Central memory CD4-positive, alpha-beta T cell (primary cell): ENCODE measurements at regions not wholly inside any gene's neighbourhood (a gene's known extent, or its start where the extent isn't known, plus 50 kb on each side); places are given as distances from the start of the nearest gene placed in this dataset.
A peak's percentile ranks its signal among the peaks of the same experiment; 100 is the strongest.
"Not testable (repeated sequence)": the region's sequence is repeated elsewhere in the genome, so short reads cannot be mapped to it uniquely, and the experiment has no call there.

ENCODE experiments used
- DNase-seq: peaks from one replicate; pipeline ENCODE4 v3.0.0; 2022

GRCh38 chr7:27032839-27033238 lies 63.0 kb downstream of the HOXA1 start:
- DNase-seq: no peak

- DNase-seq: peak; percentile 2
These were observed 64.3 kb downstream of the HOXA1 start for GRCh38 chr7:27031289-27032172.

- no peak for DNase-seq
These were observed 65.3 kb downstream of the HOXA1 start for GRCh38 chr7:27030393-27031050.

- no peak for DNase-seq
These were observed 70.5 kb downstream of the HOXA1 start for GRCh38 chr7:27025270-27025669.

- no peak for DNase-seq
These were observed 85.7 kb downstream of the HOXA1 start for GRCh38 chr7:27010068-27010467.

GRCh38 chr7:27000496-27000895 lies 95.3 kb downstream of the HOXA1 start:
- DNase-seq: no peak

GRCh38 chr7:26998284-26998683 lies 97.5 kb downstream of the HOXA1 start:
- DNase-seq: not testable (repeated sequence)

GRCh38 chr7:26995666-26996065 lies 100.1 kb downstream of the HOXA1 start:
- DNase-seq: no peak

GRCh38 chr7:26993816-26994810 lies 101.7 kb downstream of the HOXA1 start:
- DNase-seq: no peak

- no peak for DNase-seq
These were observed 103.1 kb downstream of the HOXA1 start for GRCh38 chr7:26992670-26993069.

GRCh38 chr7:26991796-26992195 lies 104.0 kb downstream of the HOXA1 start:
- no peak for DNase-seq

GRCh38 chr7:26989897-26990670 lies 105.7 kb downstream of the HOXA1 start:
- DNase-seq: no peak

GRCh38 chr7:26988836-26989374 lies 106.9 kb downstream of the HOXA1 start:
- no peak for DNase-seq

GRCh38 chr7:26987338-26987737 lies 108.5 kb downstream of the HOXA1 start:
- no peak for DNase-seq

- DNase-seq: no peak
These were observed 113.8 kb upstream of the SKAP2 start for GRCh38 chr7:26978146-26978545.

- no peak for DNase-seq
These were observed 112.5 kb upstream of the SKAP2 start for GRCh38 chr7:26976840-26977239.

GRCh38 chr7:26971924-26972323 lies 107.5 kb upstream of the SKAP2 start:
- not testable (repeated sequence) for DNase-seq

- no peak for DNase-seq
These were observed 101.3 kb upstream of the SKAP2 start for GRCh38 chr7:26965724-26966123.

- no peak for DNase-seq
These were observed 99.9 kb upstream of the SKAP2 start for GRCh38 chr7:26964156-26964808.

GRCh38 chr7:26959290-26959689 lies 94.9 kb upstream of the SKAP2 start:
- no peak for DNase-seq

- DNase-seq: no peak
These were observed 94.4 kb upstream of the SKAP2 start for GRCh38 chr7:26958834-26959233.
